GM12878 (cell line): ENCODE measurements at regions not wholly inside any gene's neighbourhood (a gene's known extent, or its start where the extent isn't known, plus 50 kb on each side); places are given as distances from the start of the nearest gene placed in this dataset.

Source experiments
- CHD1 ChIP-seq: IDR thresholded peaks from 2 replicates; pipeline ENCODE4 v1.6.1; 2012; ENCODE audit warnings: low read depth, low read length, improper control_type of control experiment
- JUND ChIP-seq: IDR thresholded peaks from 2 replicates; pipeline ENCODE4 v1.6.1; 2012; ENCODE audit warnings: low read depth, mild to moderate bottlenecking, low read length, improper control_type of control experiment, moderate library complexity
- MXI1 ChIP-seq: fragments of 150-350 bp; IDR thresholded peaks from 2 replicates; pipeline ENCODE4 v1.6.1; 2011; ENCODE audit warnings: low read depth, mild to moderate bottlenecking, inconsistent platforms, low read length, improper control_type of control experiment
- MYC ChIP-seq: IDR thresholded peaks from 2 replicates; pipeline ENCODE4 v1.6.1; 2011; ENCODE audit warnings: mild to moderate bottlenecking, low read length, moderate library complexity, inconsistent platforms; ENCODE audit not compliant: insufficient read depth, insufficient replicate concordance, insufficient read length, severe bottlenecking
- RFX5 ChIP-seq: IDR thresholded peaks from 2 replicates; pipeline ENCODE4 v1.6.1; 2011; ENCODE audit warnings: low read depth, low read length, improper control_type of control experiment
- TF ChIP-seq, protein P1 (sequence below), 3 experiments: IDR thresholded peaks in 2 of 3; conservative IDR thresholded peaks in 1 of 3; 2 replicates each; pipeline ENCODE4 v1.5.1; 2011; ENCODE audit warnings: low read depth in 3 of 3, low read length in 3 of 3, mild to moderate bottlenecking in 3 of 3, control low read depth in 2 of 3, moderate library complexity in 2 of 3, inconsistent platforms in 1 of 3, mixed read lengths in 1 of 3; ENCODE audit not compliant: control insufficient read depth in 2 of 3, insufficient read depth in 1 of 3; ENCODE audit errors: extremely low read depth in 1 of 3
- TF ChIP-seq, protein P2 (sequence below): IDR thresholded peaks from 2 replicates; pipeline ENCODE4 v1.6.1; 2011; ENCODE audit warnings: mild to moderate bottlenecking, low read depth, low read length, moderate library complexity; ENCODE audit not compliant: insufficient replicate concordance
- TF ChIP-seq, protein P3 (sequence below): IDR thresholded peaks from 2 replicates; pipeline ENCODE4 v1.6.1; 2012; ENCODE audit warnings: low read length, inconsistent platforms
- TF ChIP-seq, protein P4 (sequence below): fragments of 450-650 bp; IDR thresholded peaks from 2 replicates; pipeline ENCODE4 v1.6.1; 2016; ENCODE audit warnings: mild to moderate bottlenecking

DNA sequence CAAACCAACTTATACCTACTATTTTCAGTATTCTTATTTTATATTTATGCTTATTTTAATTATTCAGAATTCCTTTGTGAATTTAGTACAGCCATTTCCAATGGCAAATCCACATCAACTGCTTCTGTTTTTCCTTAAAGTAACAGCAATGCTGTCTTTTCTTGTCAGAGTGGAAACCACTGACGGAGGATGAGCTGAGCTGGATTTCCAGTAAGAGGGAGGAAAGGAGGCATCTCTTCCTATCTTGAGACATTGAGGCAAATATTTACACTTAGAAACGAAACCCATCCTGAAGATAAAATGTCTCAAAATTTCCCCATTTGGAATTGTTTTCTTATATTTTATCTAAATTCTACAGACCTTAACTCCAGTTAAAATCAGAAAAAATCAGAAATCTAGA, 66.1 kb upstream of the SLC44A3 start:
- TF ChIP-seq MYC (no peak), CHD1 (no peak), MXI1 (no peak), RFX5 (no peak), JUND (no peak)
- TF ChIP-seq, protein P1, sequence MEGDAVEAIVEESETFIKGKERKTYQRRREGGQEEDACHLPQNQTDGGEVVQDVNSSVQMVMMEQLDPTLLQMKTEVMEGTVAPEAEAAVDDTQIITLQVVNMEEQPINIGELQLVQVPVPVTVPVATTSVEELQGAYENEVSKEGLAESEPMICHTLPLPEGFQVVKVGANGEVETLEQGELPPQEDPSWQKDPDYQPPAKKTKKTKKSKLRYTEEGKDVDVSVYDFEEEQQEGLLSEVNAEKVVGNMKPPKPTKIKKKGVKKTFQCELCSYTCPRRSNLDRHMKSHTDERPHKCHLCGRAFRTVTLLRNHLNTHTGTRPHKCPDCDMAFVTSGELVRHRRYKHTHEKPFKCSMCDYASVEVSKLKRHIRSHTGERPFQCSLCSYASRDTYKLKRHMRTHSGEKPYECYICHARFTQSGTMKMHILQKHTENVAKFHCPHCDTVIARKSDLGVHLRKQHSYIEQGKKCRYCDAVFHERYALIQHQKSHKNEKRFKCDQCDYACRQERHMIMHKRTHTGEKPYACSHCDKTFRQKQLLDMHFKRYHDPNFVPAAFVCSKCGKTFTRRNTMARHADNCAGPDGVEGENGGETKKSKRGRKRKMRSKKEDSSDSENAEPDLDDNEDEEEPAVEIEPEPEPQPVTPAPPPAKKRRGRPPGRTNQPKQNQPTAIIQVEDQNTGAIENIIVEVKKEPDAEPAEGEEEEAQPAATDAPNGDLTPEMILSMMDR (IDR thresholded peaks at IDR 0.05 in 2 of 3, conservative IDR thresholded peaks at IDR 0.05 in 1 of 3; ENCODE audit: control insufficient read depth in 2 of 3, extremely low read depth in 1 of 3, insufficient read depth in 1 of 3, low read depth in 3 of 3, low read length in 3 of 3) = no peak
- TF ChIP-seq, protein P2, sequence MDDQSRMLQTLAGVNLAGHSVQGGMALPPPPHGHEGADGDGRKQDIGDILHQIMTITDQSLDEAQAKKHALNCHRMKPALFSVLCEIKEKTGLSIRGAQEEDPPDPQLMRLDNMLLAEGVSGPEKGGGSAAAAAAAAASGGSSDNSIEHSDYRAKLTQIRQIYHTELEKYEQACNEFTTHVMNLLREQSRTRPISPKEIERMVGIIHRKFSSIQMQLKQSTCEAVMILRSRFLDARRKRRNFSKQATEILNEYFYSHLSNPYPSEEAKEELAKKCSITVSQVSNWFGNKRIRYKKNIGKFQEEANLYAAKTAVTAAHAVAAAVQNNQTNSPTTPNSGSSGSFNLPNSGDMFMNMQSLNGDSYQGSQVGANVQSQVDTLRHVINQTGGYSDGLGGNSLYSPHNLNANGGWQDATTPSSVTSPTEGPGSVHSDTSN = no peak
- TF ChIP-seq, protein P3, sequence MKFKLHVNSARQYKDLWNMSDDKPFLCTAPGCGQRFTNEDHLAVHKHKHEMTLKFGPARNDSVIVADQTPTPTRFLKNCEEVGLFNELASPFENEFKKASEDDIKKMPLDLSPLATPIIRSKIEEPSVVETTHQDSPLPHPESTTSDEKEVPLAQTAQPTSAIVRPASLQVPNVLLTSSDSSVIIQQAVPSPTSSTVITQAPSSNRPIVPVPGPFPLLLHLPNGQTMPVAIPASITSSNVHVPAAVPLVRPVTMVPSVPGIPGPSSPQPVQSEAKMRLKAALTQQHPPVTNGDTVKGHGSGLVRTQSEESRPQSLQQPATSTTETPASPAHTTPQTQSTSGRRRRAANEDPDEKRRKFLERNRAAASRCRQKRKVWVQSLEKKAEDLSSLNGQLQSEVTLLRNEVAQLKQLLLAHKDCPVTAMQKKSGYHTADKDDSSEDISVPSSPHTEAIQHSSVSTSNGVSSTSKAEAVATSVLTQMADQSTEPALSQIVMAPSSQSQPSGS = no peak
- TF ChIP-seq, protein P4, sequence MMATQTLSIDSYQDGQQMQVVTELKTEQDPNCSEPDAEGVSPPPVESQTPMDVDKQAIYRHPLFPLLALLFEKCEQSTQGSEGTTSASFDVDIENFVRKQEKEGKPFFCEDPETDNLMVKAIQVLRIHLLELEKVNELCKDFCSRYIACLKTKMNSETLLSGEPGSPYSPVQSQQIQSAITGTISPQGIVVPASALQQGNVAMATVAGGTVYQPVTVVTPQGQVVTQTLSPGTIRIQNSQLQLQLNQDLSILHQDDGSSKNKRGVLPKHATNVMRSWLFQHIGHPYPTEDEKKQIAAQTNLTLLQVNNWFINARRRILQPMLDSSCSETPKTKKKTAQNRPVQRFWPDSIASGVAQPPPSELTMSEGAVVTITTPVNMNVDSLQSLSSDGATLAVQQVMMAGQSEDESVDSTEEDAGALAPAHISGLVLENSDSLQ = no peak
